ENCODE measurements at regions not wholly inside any gene's neighbourhood (a gene's known extent, or its start where the extent isn't known, plus 50 kb on each side); places are given as distances from the start of the nearest gene placed in this dataset.

GRCh38 chr14:30500222-30500621 is 58.7 kb upstream of the G2E3 start:
- TF ChIP-seq CTCF (IDR thresholded peaks at IDR 0.05; ENCODE audit: extremely low read depth, missing control alignments) = no peak

GRCh38 chr14:30507209-30507608 is 51.7 kb upstream of the G2E3 start:
- no peak for TF ChIP-seq CTCF (IDR thresholded peaks at IDR 0.05; ENCODE audit: extremely low read depth, missing control alignments)
- no peak for DNase-seq (ENCODE audit: low spot score)

More at GRCh38 chr14:30500222-30500621, 58.7 kb upstream of the G2E3 start:
- DNase-seq (ENCODE audit: low spot score) = no peak
